ENCODE measurements at regions not wholly inside any gene's neighbourhood (a gene's known extent, or its start where the extent isn't known, plus 50 kb on each side); places are given as distances from the start of the nearest gene placed in this dataset.

GRCh38 chr2:123971564-123972318 lies 53.3 kb upstream of the CNTNAP5 start:
- no peaks in the 10 kb centered on the region for H3K4me1 ChIP-seq
- 66 to 72% methylated on average over 8 of the region's 8 CpGs for WGBS, 2 donors
- H3K9me3 ChIP-seq = no peaks in the 10 kb centered on the region
- intact Hi-C loops (cut with DNase I; ENCODE audit: low total_unique reads) = no loop called here
- H3K27me3 ChIP-seq = no peaks in the 10 kb centered on the region
- H3K4me3 ChIP-seq = no peak overlapping the region
- no peak for DNase-seq
- H3K36me3 ChIP-seq (ENCODE audit: low read depth, missing control alignments) = no peaks in the 10 kb centered on the region
- H3K27ac ChIP-seq = no peak overlapping the region
- no peak for TF ChIP-seq CTCF (IDR thresholded peaks at IDR 0.05)
- no peak for TF ChIP-seq POLR2A (IDR thresholded peaks at IDR 0.05)

Small RNA genes lying in the stretch of these regions (small RNA-seq; reads per million reads assigned to genes)
- gene AC064859.1 = 0 reads per million in 2 donors
